Skeletal muscle satellite cell (primary cell): ENCODE measurements at regions not wholly inside any gene's neighbourhood (a gene's known extent, or its start where the extent isn't known, plus 50 kb on each side); places are given as distances from the start of the nearest gene placed in this dataset.

Experiments
- H3K27me3 ChIP-seq: 2 replicates; pipeline ENCODE4 v1.7.0; 2013; ENCODE audit warnings: low read length; ENCODE audit not compliant: control insufficient read depth, insufficient read depth
- H3K36me3 ChIP-seq: 2 replicates; pipeline ENCODE4 v1.7.0; 2013; ENCODE audit warnings: mild to moderate bottlenecking, control low read depth, low read length; ENCODE audit not compliant: insufficient read depth
- H3K4me1 ChIP-seq: 2 replicates; pipeline ENCODE4 v1.7.0; 2013; ENCODE audit warnings: low read length; ENCODE audit not compliant: control insufficient read depth, insufficient read depth
- H3K4me2 ChIP-seq: 2 replicates; pipeline ENCODE4 v1.7.0; 2013; ENCODE audit warnings: mild to moderate bottlenecking, low read length
- H3K4me3 ChIP-seq: 2 replicates; pipeline ENCODE4 v1.7.0; 2013; ENCODE audit warnings: low read length
- H3K9ac ChIP-seq: 2 replicates; pipeline ENCODE4 v1.7.0; 2013; ENCODE audit warnings: mild to moderate bottlenecking, low read depth, low read length, moderate library complexity
- H3K9me3 ChIP-seq: replicated peaks from 2 replicates; pipeline ENCODE4 v1.7.0; 2013; ENCODE audit warnings: mild to moderate bottlenecking, control low read depth, low read length

DNA sequence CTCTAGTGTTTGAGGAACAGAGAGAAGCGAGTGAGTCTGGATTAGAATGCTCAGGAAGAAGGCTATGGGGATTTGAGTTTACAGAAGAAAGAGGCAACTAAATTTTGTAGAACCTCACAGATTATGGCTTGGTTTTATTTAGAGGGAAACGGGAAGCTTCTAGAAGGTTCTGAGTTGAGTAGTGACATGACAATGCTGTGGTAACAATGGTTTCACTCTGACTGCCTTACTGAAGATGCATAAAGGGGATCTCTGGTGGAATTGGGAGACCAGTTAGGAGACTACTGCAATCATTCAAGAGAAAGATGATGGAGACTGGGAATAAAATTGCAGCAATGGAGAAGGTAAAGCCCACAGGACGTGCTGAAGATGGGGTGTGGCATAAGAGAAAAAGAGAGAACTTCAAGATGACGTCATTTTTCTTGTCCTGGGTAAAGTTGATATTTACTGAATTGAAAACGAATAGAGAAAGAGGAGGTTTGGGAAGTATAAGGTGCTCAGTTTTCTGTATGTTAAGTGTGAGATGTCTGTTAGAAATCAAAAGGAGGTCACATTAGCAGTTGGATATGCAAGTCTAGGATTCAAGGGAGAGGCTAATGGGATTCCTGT lies 710.1 kb upstream of the NRSN1 start:
- no peaks in the 10 kb centered on the region for H3K36me3 ChIP-seq
- H3K4me3 ChIP-seq, result no peak overlapping the region
- peaks cover 8% of the 10 kb centered on the region for H3K4me1 ChIP-seq
- no peaks in the 10 kb centered on the region for H3K27me3 ChIP-seq
- no peaks in the 10 kb centered on the region for H3K9me3 ChIP-seq
- no peak overlapping the region for H3K4me2 ChIP-seq
- H3K9ac ChIP-seq, result no peak overlapping the region

DNA sequence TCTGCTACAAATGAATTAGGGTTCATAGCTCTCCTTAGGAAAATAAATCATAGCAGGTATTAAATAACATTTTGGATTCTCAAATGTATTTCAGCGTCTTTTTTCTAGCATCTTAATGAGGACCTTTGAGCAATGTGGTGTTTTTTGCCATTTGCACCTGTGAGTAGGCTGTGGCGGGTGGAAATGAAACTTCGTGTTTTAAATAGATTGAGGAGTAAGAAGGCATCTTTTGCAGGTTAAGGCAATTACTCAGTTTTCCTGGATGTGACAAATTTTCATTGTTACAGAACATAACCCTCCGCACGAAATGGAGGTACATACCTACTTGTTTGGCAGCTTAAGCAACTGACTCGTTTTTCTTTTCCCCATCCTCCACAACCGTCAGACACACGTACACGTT lies 708.9 kb upstream of the NRSN1 start:
- Histone ChIP-seq H3K4me2 (no peak overlapping the region), H3K9me3 (no peaks in the 10 kb centered on the region), H3K9ac (no peak overlapping the region), H3K27me3 (no peaks in the 10 kb centered on the region), H3K36me3 (no peaks in the 10 kb centered on the region), H3K4me1 (peaks cover 8% of the 10 kb centered on the region), H3K4me3 (no peak overlapping the region)

DNA sequence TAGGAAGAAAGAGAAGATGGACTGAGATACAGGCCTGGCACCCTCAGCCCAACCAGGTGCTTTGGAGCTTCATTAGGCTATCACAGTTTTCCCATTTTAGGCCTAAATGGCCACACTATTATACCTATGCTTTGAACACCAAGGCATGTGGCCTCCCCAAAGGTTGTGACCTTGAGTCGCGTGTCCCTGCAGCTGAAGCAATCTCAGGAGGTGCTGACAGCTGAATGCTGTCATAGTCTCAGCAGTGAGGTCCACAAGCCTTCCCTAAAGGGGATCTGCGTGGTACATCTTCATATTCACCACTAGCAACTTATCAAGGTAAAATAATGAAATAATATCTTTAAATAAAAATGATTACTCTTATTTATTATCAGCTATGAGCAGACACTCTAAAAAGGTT lies 707.9 kb upstream of the NRSN1 start:
- Histone ChIP-seq H3K4me1 (peaks cover 8% of the 10 kb centered on the region), H3K9me3 (no peaks in the 10 kb centered on the region), H3K9ac (no peak overlapping the region), H3K27me3 (no peaks in the 10 kb centered on the region), H3K4me3 (no peak overlapping the region), H3K4me2 (no peak overlapping the region), H3K36me3 (no peaks in the 10 kb centered on the region)

DNA sequence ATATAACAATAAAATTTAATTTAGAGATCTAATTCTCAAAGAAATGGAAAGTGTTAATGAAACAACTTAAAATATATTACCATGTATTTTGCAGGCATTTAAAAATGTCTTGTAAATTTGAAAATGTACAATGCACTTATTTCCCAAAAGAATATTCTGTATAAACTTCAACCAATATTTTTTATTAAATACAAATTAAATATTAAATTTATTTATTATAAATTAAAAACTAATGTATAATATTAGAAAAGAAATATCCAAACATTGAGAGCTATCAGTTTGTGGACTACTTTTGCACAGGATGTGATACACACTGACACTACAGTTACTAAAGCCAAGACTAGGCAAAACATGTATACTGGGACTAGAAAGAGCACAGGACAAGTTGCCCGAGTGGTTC lies 707.0 kb upstream of the NRSN1 start:
- no peak overlapping the region for H3K4me2 ChIP-seq
- H3K27me3 ChIP-seq, result no peaks in the 10 kb centered on the region
- no peak overlapping the region for H3K9ac ChIP-seq
- H3K36me3 ChIP-seq, result no peaks in the 10 kb centered on the region
- H3K4me3 ChIP-seq, result no peak overlapping the region
- no peaks in the 10 kb centered on the region for H3K9me3 ChIP-seq
- H3K4me1 ChIP-seq, result peaks cover under 1% of the 10 kb centered on the region

DNA sequence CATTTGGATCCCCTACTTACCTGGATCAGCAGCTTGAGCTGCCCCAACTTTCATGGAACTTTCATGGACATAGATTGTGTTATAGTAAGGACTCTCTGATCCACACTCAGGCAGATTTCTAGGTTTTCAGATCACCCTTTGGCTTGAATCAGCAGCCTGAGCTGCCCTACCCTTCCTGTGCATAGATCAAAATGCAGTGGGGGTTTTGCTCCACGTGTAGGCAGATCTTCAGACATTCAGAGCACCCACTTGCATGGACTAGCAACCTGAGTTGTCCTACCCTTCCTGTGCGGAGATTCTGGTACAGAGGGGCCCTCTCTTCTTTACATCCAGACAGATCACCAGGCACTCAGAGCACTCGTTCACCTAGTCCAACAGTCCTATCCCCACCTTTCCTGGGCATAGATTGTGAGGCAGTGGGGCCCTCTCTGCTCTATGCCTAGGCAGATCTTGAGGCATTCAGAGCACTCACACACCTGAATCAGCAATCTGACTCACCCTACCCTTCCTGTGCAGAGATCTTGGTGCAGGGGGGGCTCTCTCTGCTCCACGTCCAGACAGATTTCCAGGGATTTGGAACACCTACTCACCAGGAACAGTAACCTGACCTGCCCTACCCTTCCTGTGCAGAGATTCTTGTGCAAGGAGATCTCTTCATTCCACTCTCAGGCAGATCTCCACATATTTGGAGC lies 705.2 kb upstream of the NRSN1 start:
- H3K9ac ChIP-seq, result no peak overlapping the region
- no peak overlapping the region for H3K4me2 ChIP-seq
- no peaks in the 10 kb centered on the region for H3K4me1 ChIP-seq
- H3K4me3 ChIP-seq, result no peak overlapping the region
- H3K9me3 ChIP-seq, result no peaks in the 10 kb centered on the region
- no peaks in the 10 kb centered on the region for H3K27me3 ChIP-seq
- H3K36me3 ChIP-seq, result no peaks in the 10 kb centered on the region

DNA sequence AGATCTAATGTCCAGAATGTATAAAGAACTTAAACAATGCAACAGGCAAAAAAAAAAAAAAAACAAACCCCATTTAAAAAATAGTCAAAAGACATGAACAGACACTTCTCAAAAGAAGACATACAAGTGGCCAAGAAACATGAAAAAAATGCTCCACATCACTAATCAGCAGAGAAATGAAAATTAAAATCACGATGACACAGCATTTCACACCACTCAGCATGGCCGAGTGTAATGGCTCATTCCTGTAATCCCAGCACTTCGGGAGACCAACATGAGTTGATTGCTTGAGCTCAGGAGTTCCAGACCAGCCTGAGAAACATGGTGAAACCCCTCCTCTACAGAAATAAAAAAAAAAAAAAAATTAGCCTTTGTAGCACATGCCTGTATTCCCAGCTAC lies 701.4 kb upstream of the NRSN1 start:
- H3K4me3 ChIP-seq, result no peak overlapping the region

DNA sequence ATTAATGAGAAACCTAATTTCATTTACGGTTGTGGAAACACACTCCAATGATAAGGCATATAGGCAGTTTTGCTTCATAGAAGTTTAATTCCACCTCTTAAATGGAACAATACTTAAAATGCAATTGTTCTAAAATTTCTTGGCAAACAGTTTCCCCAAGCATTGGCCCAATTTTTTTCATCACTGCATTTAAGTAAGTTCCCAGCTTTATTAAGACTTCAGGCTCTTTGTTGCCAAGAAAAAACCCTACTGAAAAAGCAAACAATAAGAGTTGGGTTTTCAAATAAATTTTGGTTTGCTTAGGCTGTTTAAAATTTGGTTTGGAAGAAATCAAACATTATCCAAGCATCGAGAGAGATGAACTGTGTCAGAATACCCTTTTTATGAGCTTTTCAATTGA lies 690.9 kb upstream of the NRSN1 start:
- no peak overlapping the region for H3K4me2 ChIP-seq
- H3K36me3 ChIP-seq, result no peaks in the 10 kb centered on the region
- no peak overlapping the region for H3K9ac ChIP-seq
- H3K27me3 ChIP-seq, result no peaks in the 10 kb centered on the region
- no peaks in the 10 kb centered on the region for H3K9me3 ChIP-seq
- no peak overlapping the region for H3K4me3 ChIP-seq
- H3K4me1 ChIP-seq, result no peaks in the 10 kb centered on the region

More for the DNA sequence above, 701.4 kb upstream of the NRSN1 start:
- Histone ChIP-seq H3K9ac (no peak overlapping the region), H3K27me3 (no peaks in the 10 kb centered on the region), H3K4me2 (no peak overlapping the region), H3K9me3 (no peaks in the 10 kb centered on the region), H3K36me3 (no peaks in the 10 kb centered on the region), H3K4me1 (no peaks in the 10 kb centered on the region)

DNA sequence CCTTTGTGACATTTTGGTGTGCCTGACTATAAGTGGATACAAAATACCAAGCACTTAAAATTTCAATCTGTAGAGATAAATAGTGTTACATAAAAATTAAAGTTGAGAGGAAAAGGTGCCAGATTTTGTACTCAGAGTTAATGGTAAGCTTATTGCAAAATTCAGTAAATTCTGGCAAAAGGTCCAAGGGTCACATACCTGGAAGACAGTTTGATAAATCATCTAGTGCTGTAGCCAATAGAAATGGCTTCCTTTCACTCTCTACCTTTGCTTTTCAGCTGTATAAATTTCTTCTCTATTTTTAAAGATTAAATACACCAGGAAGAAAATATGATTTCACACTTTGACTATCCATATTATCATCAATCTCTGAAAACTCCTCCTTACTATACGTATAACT lies 690.2 kb upstream of the NRSN1 start:
- Histone ChIP-seq H3K4me3 (no peak overlapping the region), H3K9ac (no peak overlapping the region), H3K4me1 (no peaks in the 10 kb centered on the region), H3K4me2 (no peak overlapping the region), H3K27me3 (no peaks in the 10 kb centered on the region), H3K36me3 (no peaks in the 10 kb centered on the region), H3K9me3 (no peaks in the 10 kb centered on the region)

DNA sequence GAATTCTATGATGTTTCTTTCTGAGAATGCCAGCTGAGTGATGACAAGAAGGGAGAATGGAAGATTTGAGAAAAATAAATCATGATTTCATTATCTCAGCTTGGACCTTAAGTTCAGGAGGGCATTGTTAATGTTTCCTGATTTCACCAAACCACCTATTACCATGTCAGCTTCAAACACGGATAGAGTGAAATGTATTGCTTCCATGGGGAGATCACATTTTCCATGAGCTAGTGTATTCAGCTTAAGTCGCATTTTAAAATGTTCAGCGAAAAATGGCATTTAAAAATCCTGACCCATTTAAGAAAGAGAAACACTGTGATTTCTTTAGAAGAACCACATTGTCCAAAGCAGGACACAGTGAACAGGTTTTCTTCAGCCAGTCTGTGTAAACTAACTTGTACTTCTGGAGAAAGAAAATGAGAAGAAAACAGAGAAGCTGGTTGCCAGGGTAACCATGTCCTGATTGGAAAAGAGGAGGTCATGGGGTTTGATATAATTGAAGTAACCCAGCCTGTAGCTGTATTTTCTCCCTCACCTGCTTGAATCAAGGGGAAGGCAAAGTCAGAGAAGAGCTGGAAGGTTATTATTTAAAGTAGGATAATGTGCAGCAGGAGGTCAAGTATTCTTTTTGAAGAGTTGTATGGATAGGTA lies 684.1 kb upstream of the NRSN1 start:
- no peaks in the 10 kb centered on the region for H3K4me1 ChIP-seq
- no peak overlapping the region for H3K4me2 ChIP-seq
- H3K27me3 ChIP-seq, result no peaks in the 10 kb centered on the region
- H3K9ac ChIP-seq, result no peak overlapping the region
- no peaks in the 10 kb centered on the region for H3K36me3 ChIP-seq
- H3K9me3 ChIP-seq, result no peaks in the 10 kb centered on the region
- H3K4me3 ChIP-seq, result no peak overlapping the region

DNA sequence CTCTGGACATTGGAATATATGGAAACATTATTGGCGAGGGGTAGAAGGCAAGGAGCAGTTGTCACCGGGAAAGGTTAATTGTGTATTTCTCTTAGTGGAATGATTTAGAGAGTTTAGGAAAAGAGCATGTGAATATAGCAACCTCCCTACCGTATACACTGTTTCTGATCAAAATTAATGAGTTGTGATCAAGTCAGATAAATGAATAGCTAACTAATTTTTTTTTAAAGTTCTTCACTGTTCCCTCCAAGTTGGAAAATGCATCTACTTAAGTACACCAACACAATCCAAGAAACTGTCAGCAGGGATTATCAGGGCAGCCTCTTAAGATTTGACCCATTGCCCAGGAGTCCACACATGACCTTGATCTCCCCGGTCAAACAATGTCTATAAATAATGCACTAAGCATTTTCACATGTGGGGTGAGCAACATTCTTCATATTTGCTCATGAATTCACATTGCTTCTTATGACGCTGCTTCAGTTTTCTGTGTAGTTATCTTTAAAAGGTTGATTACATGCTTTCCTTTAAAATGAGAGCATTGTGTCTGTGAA lies 680.8 kb upstream of the NRSN1 start:
- Histone ChIP-seq H3K9ac (no peak overlapping the region), H3K4me2 (no peak overlapping the region), H3K36me3 (no peaks in the 10 kb centered on the region), H3K9me3 (no peaks in the 10 kb centered on the region), H3K27me3 (no peaks in the 10 kb centered on the region), H3K4me3 (no peak overlapping the region), H3K4me1 (no peaks in the 10 kb centered on the region)

DNA sequence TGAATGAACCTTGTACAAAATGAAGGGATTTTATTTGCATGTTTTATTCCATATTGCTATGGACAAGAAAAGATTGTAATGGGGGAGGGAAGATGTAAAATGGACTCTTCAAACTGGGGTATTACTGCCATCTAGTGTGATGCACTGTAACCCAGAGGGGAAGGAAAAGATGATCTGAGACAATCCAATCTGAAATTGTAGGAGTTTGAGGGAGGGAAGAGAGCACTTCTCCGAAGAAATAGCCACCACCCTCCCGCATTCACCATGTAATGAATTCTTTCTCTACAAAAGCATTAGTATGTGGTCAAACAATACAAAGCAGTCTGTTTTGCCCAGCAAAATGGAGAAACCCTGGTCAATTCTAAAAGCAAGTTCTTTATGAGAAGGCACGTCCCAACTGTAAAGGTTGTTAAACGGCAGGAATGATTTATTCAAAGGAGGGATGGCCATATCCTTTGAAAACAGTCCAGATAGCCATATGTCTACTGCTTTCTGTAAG lies 679.5 kb upstream of the NRSN1 start:
- Histone ChIP-seq H3K9ac (no peak overlapping the region), H3K4me2 (peak overlapping the region; percentile 9), H3K36me3 (no peaks in the 10 kb centered on the region), H3K9me3 (no peaks in the 10 kb centered on the region), H3K27me3 (no peaks in the 10 kb centered on the region), H3K4me3 (no peak overlapping the region), H3K4me1 (no peaks in the 10 kb centered on the region)
